ENCODE measurements at regions not wholly inside any gene's neighbourhood (a gene's known extent, or its start where the extent isn't known, plus 50 kb on each side); places are given as distances from the start of the nearest gene placed in this dataset.

DNA sequence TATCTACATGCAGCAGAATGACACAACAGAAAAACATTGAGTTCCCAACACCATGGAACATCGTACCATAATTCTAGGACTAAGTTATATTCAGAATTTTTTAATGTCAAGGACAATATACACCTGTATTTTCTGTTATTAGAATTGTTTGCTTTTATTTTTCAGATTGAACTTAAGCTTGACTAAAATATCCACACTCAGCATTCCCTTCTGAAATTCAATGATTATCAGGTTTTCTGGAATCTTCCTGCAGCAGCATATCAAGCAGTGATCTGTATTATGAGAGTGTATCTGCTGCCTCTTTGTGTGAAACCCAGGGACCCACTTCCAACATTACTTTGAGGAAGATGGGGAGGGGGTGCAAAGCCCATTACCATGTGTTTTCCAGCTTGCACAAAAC is 578.6 kb upstream of the JAG1 start:
- Histone ChIP-seq H3K27ac (ENCODE audit: low read depth, low read length) (no peak overlapping the region), H3K9ac (replicated peaks in 1 of 4; ENCODE audit: extremely low read depth in 1 of 4, low read depth in 3 of 4, low read length in 3 of 4) (no peak overlapping the region), H4K5ac (ENCODE audit: insufficient read length, low read depth, low read length) (no peak overlapping the region), H3K27me3 (replicated peaks in 1 of 4; ENCODE audit: control insufficient read depth in 3 of 4, extremely low read depth in 1 of 4, insufficient read depth in 3 of 4, low read length in 3 of 4) (no peaks in the 10 kb centered on the region), H4K91ac (replicated peaks; ENCODE audit: insufficient read length, low read length) (no peak overlapping the region), H2BK20ac (ENCODE audit: low read length) (no peak overlapping the region), H3K14ac (ENCODE audit: insufficient read length) (no peak overlapping the region), H3K23ac (ENCODE audit: insufficient read length) (no peak overlapping the region), H2AK5ac (ENCODE audit: low read depth, low read length) (no peak overlapping the region), H3K23me2 (ENCODE audit: low read depth, low read length) (no peaks in the 10 kb centered on the region), H3K4ac (replicated peaks; ENCODE audit: insufficient read length, low read depth, low read length) (no peak overlapping the region), H3K4me1 (replicated peaks in 1 of 4; ENCODE audit: control insufficient read depth in 3 of 4, insufficient read depth in 4 of 4, low read length in 3 of 4) (peaks cover 0 to 8% (median 6%) of the 10 kb centered on the region in 4 experiments; a peak in 4 of 7 replicates), H3K9me3 (ENCODE audit: insufficient read depth in 2 of 2, low read depth in 1 of 2, low read length in 1 of 2) (peaks cover 6 to 16% of the 10 kb centered on the region in 2 experiments; a peak in 3 of 4 replicates), H3K79me2 (ENCODE audit: control insufficient read depth in 1 of 2, insufficient read depth in 2 of 2, low read length in 2 of 2) (no peaks in the 10 kb centered on the region), H3K4me3 (ENCODE audit: extremely low read depth in 1 of 4, insufficient read depth in 2 of 4, low read depth in 3 of 4, low read length in 4 of 4) (no peak overlapping the region), H3K79me1 (ENCODE audit: low read depth, low read length) (no peaks in the 10 kb centered on the region), H3K56ac (replicated peaks; ENCODE audit: insufficient read length, low read depth, low read length) (no peak overlapping the region), H3K18ac (ENCODE audit: extremely low read depth, low read length) (no peak overlapping the region), H3K4me2 (ENCODE audit: insufficient read depth in 1 of 2, low read depth in 2 of 2, low read length in 2 of 2) (no peak overlapping the region), H4K8ac (ENCODE audit: extremely low read depth, insufficient read depth, low read length) (no peak overlapping the region), H2AFZ (ENCODE audit: low read length) (no peak overlapping the region), H4K20me1 (replicated peaks in 1 of 2; ENCODE audit: control insufficient read depth in 1 of 2, insufficient read depth in 2 of 2, low read length in 2 of 2) (no peaks in the 10 kb centered on the region), H2BK5ac (ENCODE audit: low read depth, low read length) (no peak overlapping the region), H2BK15ac (ENCODE audit: low read length) (no peak overlapping the region), H3K36me3 (ENCODE audit: control insufficient read depth in 2 of 4, insufficient read depth in 4 of 4, low read length in 3 of 4) (no peaks in the 10 kb centered on the region), H2BK120ac (replicated peaks; ENCODE audit: low read depth, low read length) (no peak overlapping the region), H2BK12ac (ENCODE audit: low read depth, low read length) (no peak overlapping the region)
- POLR2A ChIA-PET (ENCODE audit: partially characterized antibody) = no interaction called here
- CTCF ChIA-PET (ENCODE audit: partially characterized antibody) = interaction anchor here (0.8 to 1.4 kb wide), 3 partner anchors 9 to 578 kb away, joined by 3 read pairs; no protein-coding TSS in a partner anchor
- 95% methylated on average over 1 of the region's 1 CpG; no CpG with 5 or more reads in 1 of the 2 experiments for WGBS, 2 experiments (ENCODE audit: extremely low coverage in 1 of 2, insufficient coverage in 1 of 2, insufficient read length in 1 of 2, insufficient replicate concordance in 2 of 2, low coverage in 1 of 2, low lambda C conversion rate in 2 of 2, missing lambda C conversion rate in 1 of 2)
- DNase-seq (ENCODE audit: low read depth in 1 of 2, low spot score in 2 of 2) (no peak), FAIRE-seq (no peak)
- TF ChIP-seq SRF (IDR thresholded peaks at IDR 0.05; ENCODE audit: low read depth, low read length) = no peak
- TF ChIP-seq, protein P1, sequence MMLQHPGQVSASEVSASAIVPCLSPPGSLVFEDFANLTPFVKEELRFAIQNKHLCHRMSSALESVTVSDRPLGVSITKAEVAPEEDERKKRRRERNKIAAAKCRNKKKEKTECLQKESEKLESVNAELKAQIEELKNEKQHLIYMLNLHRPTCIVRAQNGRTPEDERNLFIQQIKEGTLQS (IDR thresholded peaks at IDR 0.05; ENCODE audit: insufficient read depth, low read depth, low read length) = no peak
- no peak for TF ChIP-seq EP300 (IDR thresholded peaks at IDR 0.05; ENCODE audit: borderline replicate concordance in 1 of 2, low read depth in 2 of 2, low read length in 2 of 2)
- TF ChIP-seq KDM4A (IDR thresholded peaks at IDR 0.05; ENCODE audit: low read depth, low read length, severe bottlenecking) = no peak
- no peak for TF ChIP-seq SAP30 (IDR thresholded peaks at IDR 0.05; ENCODE audit: insufficient read depth, insufficient replicate concordance, low read length)
- TF ChIP-seq CBX5 (IDR thresholded peaks at IDR 0.05; ENCODE audit: low read depth, low read length) = no peak
- no peak for TF ChIP-seq GTF2F1 (IDR thresholded peaks at IDR 0.05; ENCODE audit: borderline replicate concordance, low read depth, low read length)
- no peak for TF ChIP-seq CEBPB (IDR thresholded peaks at IDR 0.05; ENCODE audit: low read depth, low read length)
- TF ChIP-seq, protein P2, sequence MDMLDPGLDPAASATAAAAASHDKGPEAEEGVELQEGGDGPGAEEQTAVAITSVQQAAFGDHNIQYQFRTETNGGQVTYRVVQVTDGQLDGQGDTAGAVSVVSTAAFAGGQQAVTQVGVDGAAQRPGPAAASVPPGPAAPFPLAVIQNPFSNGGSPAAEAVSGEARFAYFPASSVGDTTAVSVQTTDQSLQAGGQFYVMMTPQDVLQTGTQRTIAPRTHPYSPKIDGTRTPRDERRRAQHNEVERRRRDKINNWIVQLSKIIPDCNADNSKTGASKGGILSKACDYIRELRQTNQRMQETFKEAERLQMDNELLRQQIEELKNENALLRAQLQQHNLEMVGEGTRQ (IDR thresholded peaks at IDR 0.05; ENCODE audit: low read length) = no peak
- TF ChIP-seq, protein P3, sequence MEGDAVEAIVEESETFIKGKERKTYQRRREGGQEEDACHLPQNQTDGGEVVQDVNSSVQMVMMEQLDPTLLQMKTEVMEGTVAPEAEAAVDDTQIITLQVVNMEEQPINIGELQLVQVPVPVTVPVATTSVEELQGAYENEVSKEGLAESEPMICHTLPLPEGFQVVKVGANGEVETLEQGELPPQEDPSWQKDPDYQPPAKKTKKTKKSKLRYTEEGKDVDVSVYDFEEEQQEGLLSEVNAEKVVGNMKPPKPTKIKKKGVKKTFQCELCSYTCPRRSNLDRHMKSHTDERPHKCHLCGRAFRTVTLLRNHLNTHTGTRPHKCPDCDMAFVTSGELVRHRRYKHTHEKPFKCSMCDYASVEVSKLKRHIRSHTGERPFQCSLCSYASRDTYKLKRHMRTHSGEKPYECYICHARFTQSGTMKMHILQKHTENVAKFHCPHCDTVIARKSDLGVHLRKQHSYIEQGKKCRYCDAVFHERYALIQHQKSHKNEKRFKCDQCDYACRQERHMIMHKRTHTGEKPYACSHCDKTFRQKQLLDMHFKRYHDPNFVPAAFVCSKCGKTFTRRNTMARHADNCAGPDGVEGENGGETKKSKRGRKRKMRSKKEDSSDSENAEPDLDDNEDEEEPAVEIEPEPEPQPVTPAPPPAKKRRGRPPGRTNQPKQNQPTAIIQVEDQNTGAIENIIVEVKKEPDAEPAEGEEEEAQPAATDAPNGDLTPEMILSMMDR (IDR thresholded peaks at IDR 0.05; ENCODE audit: control extremely low read depth in 1 of 3, insufficient read depth in 1 of 3, low read depth in 1 of 3, low read length in 3 of 3) = no peak

Data from H1 (cell line).